ENCODE measurements at regions not wholly inside any gene's neighbourhood (a gene's known extent, or its start where the extent isn't known, plus 50 kb on each side); places are given as distances from the start of the nearest gene placed in this dataset.

GRCh38 chr16:49129935-49130334, 151.7 kb downstream of the CBLN1 start:
- Histone ChIP-seq H3K27me3 (ENCODE audit: control insufficient read depth, insufficient read depth, low read length) (no peaks in the 10 kb centered on the region), H3K27ac (ENCODE audit: low read depth in 2 of 2, low read length in 2 of 2) (no peak overlapping the region), H3K36me3 (ENCODE audit: control insufficient read depth in 2 of 3, insufficient read depth in 3 of 3, low read length in 3 of 3) (no peaks in the 10 kb centered on the region), H3K4me3 (ENCODE audit: low read length in 3 of 3) (no peak overlapping the region), H3K9ac (ENCODE audit: low read length in 3 of 3) (no peak overlapping the region), H3K9me3 (ENCODE audit: control insufficient read depth in 2 of 3, insufficient read depth in 1 of 3, low read length in 3 of 3) (no peaks in the 10 kb centered on the region), H3K4me1 (ENCODE audit: control insufficient read depth in 2 of 3, insufficient read depth in 2 of 3, low read depth in 1 of 3, low read length in 3 of 3) (no peaks in the 10 kb centered on the region)
- DNase-seq: no peak
- no peak for FAIRE-seq
- intact Hi-C loops (cut with DNase I): no loop called here
- no peak for TF ChIP-seq CTCF (IDR thresholded peaks at IDR 0.05; ENCODE audit: borderline replicate concordance, extremely low read depth, insufficient read depth)

- H3K36me3 ChIP-seq (ENCODE audit: control insufficient read depth in 2 of 3, insufficient read depth in 3 of 3, low read length in 3 of 3): no peaks in the 10 kb centered on the region
- no peak overlapping the region for H3K9ac ChIP-seq (ENCODE audit: low read length in 3 of 3)
- no peak overlapping the region for H3K27ac ChIP-seq (ENCODE audit: low read depth in 2 of 2, low read length in 2 of 2)
- no peaks in the 10 kb centered on the region for H3K27me3 ChIP-seq (ENCODE audit: control insufficient read depth, insufficient read depth, low read length)
- TF ChIP-seq CTCF (IDR thresholded peaks at IDR 0.05; ENCODE audit: borderline replicate concordance, extremely low read depth, insufficient read depth): no peak
- no peaks in the 10 kb centered on the region for H3K4me1 ChIP-seq (ENCODE audit: control insufficient read depth in 2 of 3, insufficient read depth in 2 of 3, low read depth in 1 of 3, low read length in 3 of 3)
- intact Hi-C loops (cut with DNase I): no loop called here
- no peak overlapping the region for H3K4me3 ChIP-seq (ENCODE audit: low read length in 3 of 3)
- FAIRE-seq (no peak), DNase-seq (no peak)
- H3K9me3 ChIP-seq (ENCODE audit: control insufficient read depth in 2 of 3, insufficient read depth in 1 of 3, low read length in 3 of 3): no peaks in the 10 kb centered on the region
Measured at GRCh38 chr16:49128740-49129139, 152.9 kb downstream of the CBLN1 start.

- no peaks in the 10 kb centered on the region for H3K9me3 ChIP-seq (ENCODE audit: control insufficient read depth in 2 of 3, insufficient read depth in 1 of 3, low read length in 3 of 3)
- H3K27ac ChIP-seq (ENCODE audit: low read depth in 2 of 2, low read length in 2 of 2): no peak overlapping the region
- DNase-seq (peak in 2 of 5 donors; percentile 46 to 50), FAIRE-seq (no peak)
- H3K36me3 ChIP-seq (ENCODE audit: control insufficient read depth in 2 of 3, insufficient read depth in 3 of 3, low read length in 3 of 3): no peaks in the 10 kb centered on the region
- no peak for TF ChIP-seq CTCF (IDR thresholded peaks at IDR 0.05; ENCODE audit: borderline replicate concordance, extremely low read depth, insufficient read depth)
- no peaks in the 10 kb centered on the region for H3K27me3 ChIP-seq (ENCODE audit: control insufficient read depth, insufficient read depth, low read length)
- no peak overlapping the region for H3K4me3 ChIP-seq (ENCODE audit: low read length in 3 of 3)
- no peak overlapping the region for H3K9ac ChIP-seq (ENCODE audit: low read length in 3 of 3)
- H3K4me1 ChIP-seq (ENCODE audit: control insufficient read depth in 2 of 3, insufficient read depth in 2 of 3, low read depth in 1 of 3, low read length in 3 of 3): no peaks in the 10 kb centered on the region
- intact Hi-C loops (cut with DNase I): no loop called here
Measured at GRCh38 chr16:49127103-49127502, 154.5 kb downstream of the CBLN1 start.

GRCh38 chr16:49121636-49122035, 160.0 kb downstream of the CBLN1 start:
- no peak overlapping the region for H3K9ac ChIP-seq (ENCODE audit: low read length in 3 of 3)
- DNase-seq (no peak), FAIRE-seq (no peak)
- no peak overlapping the region for H3K27ac ChIP-seq (ENCODE audit: low read depth in 2 of 2, low read length in 2 of 2)
- intact Hi-C loops (cut with DNase I): no loop called here
- no peak overlapping the region for H3K4me3 ChIP-seq (ENCODE audit: low read length in 3 of 3)
- no peaks in the 10 kb centered on the region for H3K36me3 ChIP-seq (ENCODE audit: control insufficient read depth in 2 of 3, insufficient read depth in 3 of 3, low read length in 3 of 3)
- TF ChIP-seq CTCF (IDR thresholded peaks at IDR 0.05; ENCODE audit: borderline replicate concordance, extremely low read depth, insufficient read depth): no peak
- no peaks in the 10 kb centered on the region for H3K27me3 ChIP-seq (ENCODE audit: control insufficient read depth, insufficient read depth, low read length)
- peaks cover 0 to 2% (median 0%) of the 10 kb centered on the region in 3 donors for H3K9me3 ChIP-seq (ENCODE audit: control insufficient read depth in 2 of 3, insufficient read depth in 1 of 3, low read length in 3 of 3)
- H3K4me1 ChIP-seq (ENCODE audit: control insufficient read depth in 2 of 3, insufficient read depth in 2 of 3, low read depth in 1 of 3, low read length in 3 of 3): no peaks in the 10 kb centered on the region
